ENCODE measurements at regions not wholly inside any gene's neighbourhood (a gene's known extent, or its start where the extent isn't known, plus 50 kb on each side); places are given as distances from the start of the nearest gene placed in this dataset.
"Not testable (repeated sequence)": the region's sequence is repeated elsewhere in the genome, so short reads cannot be mapped to it uniquely, and the experiment has no call there.

DNA sequence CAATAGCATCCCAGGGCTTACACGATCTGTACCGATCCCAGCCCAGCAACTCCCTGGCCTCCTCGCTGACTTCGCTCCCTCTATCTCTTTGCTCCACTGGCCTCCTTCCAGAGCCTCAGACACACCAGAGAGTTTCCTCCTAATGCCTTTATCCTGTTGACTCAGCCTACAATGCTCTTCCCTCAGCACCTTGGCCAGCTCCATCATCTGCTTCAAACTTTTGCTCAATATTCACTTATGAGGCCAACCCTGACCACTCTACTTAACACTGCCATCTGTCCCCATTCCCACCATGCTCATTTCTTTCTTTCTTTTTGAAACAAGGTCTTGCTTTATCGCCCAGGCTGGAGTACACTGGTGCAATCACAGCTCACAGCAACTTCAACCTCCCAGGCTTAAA lies 180.9 kb downstream of the CEP170 start:
- not testable (repeated sequence) for DNase-seq (ENCODE audit: low read depth)

DNA sequence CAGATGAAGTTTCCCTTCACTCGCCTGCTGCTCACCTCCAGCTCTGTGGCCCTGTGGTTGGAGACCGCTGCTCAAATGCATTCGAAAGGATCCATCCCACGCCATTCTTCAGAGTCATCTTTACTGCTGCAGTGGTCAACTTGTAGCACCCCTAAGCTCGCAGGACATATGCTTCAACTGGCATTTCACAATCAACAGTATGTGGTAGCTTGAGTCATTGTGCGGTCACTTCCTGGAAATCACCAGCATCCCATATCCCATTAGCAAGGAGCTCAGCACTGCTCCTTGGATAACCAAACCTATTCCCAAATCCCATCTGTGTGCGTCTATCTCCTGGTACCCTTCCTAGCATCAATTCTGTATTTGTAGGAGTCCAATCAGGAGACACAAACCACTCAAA lies 188.0 kb downstream of the CEP170 start:
- not testable (repeated sequence) for DNase-seq (ENCODE audit: low read depth)

DNA sequence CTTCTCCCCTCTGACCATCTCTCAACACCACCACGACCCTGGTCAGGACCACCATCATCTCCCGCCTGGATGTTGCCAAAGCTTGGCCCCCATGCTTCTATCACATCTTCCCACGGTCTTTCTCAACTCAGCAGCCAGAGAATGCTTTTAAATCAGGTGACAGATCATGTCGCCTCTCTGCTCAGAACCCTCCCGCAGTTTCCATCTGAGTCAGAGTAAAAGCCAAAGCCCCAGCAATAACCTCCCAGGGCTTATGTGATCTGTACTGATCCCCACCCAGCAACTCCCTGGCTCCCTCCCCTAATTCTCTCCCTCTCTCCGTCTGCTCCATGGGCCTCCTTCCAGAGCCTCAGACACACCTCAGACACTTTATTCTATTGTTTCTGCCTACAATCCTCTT lies 193.1 kb downstream of the CEP170 start:
- DNase-seq (ENCODE audit: low read depth): not testable (repeated sequence)

DNA sequence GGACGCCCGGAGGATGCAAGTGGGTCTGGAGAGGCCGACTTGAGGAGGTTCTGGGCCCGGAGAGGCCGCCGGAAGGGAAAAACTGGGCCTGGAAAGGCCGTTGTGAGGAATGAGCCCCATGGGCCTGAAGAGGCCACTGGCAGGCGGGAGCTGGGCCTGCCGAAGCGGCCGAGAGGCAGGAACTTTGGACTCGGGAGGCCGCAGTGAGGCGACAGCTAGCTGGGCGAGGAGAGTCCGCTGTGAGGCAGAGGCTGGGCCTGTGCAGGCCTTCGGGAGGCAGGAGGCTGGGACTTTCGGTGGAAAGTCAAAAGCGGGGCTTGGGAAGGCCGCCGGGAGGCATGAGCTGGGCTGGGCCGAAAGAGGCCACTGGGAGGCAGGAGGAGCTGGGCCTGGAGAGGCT lies 199.6 kb downstream of the CEP170 start:
- not testable (repeated sequence) for DNase-seq (ENCODE audit: low read depth)

DNA sequence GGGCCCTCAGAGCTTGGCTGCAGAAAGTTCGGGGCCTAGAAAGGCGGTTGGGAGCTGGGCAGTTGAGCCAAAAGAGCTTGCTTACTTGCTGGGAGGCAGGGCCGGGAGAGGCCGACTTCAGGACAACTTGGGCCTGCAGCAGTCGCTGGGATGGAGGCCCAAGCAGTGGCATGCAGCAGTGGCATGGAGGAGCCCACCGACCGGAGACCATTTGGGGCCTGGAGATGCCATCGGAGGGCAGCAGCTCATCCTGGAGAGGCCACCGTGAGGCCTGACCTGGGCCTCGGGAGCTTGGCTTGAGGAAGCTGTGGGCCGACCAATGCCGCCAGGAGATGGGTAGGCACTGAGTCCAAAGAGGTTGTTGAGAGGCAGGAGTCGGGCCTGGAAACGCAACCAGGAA lies 200.0 kb downstream of the CEP170 start:
- DNase-seq (ENCODE audit: low read depth): not testable (repeated sequence)

DNA sequence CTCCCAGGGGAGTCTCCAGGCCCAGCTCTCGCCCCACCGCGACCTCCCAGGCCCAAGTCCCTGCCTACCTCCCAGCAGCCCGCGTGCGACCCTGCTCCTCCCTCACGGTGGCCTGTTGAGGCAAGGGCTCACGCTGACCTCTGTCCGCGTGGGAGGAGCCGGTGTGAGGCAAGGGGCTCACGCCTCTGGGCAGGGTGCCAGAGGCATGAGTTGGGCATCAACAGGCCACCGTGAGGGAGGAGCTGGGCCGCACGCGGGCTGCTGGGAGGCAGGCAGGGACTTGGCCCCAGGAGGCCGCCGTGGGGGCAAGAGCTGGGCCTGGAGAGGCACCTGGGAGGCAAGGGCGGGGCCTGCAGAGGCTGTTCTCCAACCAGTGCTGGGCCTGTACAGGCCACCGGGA lies 200.4 kb downstream of the CEP170 start:
- DNase-seq (ENCODE audit: low read depth): not testable (repeated sequence)

DNA sequence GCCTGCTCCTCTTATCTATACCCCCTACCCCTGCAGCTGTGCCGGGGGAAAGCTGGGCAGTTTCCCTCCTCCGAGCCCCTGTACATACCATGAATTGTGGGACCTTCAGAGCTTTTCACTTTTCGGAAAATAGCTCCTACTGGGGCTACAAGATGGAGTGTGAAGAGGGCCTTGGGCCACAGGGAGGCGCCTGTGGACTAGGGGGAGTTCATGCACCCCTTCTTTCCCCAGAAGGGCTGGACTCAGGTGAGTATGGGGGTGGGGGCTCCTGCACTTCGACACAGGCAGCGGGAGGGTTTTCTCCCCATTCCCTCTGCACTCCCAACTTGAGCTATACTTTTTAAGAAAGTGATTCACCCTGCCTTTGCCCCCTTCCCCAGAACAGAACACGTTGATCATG lies 202.0 kb downstream of the CEP170 start:
- DNase-seq (ENCODE audit: low read depth): not testable (repeated sequence)

DNA sequence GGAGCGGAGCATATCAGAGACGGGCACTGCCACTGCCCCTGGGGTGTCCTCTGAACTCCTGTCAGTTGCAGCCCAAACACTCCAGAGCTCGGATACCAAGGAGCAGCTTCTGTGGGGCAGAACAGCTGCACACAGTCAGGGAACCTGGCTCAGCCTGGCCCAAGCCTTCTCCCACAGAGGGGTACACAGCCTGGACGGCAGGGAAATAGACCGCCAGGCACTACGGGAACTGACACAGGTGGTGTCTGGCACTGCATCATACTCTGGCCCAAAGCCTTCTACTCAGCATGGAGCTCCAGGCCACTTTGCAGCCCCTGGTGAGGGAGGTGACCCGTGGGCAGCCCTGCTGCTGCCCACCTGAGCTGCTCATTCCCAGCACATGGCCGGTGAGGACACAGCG lies 204.5 kb downstream of the CEP170 start:
- not testable (repeated sequence) for DNase-seq (ENCODE audit: low read depth)

DNA sequence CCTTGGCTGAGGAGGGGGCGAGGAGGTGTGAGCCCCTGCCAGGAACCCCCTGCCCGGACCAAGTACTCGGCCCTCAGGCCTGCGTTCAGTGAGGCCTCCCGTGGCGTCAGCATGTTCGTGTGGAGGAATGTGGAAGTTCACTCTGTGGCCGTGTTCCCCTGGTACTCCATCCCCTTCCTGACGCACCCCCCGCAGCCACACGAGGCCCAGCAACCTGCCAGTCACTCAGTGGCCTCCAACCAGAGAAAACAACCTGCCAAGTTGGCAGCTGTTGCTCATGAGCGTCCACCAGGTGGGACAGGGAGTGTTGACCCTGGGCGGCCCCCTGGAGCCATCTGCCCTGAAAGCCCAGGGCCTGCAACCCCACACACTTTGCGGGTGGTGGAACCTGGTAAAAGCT lies 205.4 kb downstream of the CEP170 start:
- DNase-seq (ENCODE audit: low read depth): not testable (repeated sequence)

DNA sequence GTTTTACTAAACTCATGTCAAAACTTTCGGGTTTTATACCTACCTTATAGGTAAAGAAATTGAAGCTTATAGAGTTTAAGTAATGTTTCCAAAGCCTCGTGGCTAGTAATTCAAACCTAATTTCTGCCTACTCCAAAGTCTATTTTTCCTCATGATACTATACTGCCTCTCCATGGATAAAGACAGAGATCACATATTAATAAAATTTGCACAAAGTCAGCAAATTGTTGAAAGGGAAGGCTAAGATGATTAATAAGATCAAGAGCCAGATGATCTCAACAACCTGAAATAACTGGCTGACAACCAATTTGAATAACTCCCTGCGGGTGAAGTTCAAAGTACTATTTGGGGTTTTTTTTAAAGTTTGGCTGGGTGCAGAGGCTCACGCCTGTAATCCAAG lies 233.7 kb downstream of the CEP170 start:
- not testable (repeated sequence) for DNase-seq (ENCODE audit: low read depth)

DNA sequence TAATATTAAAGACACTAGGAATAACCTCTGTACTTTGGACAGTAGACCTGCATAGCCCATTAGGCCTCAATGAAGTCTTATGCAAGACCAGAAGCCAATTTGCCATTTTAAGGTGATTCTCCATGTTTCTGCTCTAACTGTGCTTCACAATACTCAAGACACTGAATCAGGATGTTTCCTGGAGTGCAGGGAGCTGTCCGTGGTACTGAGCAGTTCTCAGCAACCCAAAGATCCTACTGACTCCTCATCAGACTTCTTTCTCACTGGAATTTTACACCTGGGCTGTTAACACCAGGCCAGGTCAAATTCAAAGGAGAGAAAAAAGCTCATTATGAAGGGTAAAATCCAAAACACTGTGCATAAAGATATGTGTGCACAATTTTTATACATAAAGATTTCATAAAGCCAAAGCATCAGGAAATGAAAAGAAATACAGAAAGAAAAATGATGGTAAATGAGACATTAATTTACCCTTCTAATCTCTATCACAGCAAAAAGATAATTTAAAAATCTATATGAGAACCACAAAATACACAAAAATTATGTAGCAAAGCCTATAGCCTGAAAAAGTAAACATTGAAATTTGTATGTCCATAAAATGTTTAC lies 235.9 kb downstream of the CEP170 start:
- DNase-seq (ENCODE audit: low read depth): peak; percentile 1

DNA sequence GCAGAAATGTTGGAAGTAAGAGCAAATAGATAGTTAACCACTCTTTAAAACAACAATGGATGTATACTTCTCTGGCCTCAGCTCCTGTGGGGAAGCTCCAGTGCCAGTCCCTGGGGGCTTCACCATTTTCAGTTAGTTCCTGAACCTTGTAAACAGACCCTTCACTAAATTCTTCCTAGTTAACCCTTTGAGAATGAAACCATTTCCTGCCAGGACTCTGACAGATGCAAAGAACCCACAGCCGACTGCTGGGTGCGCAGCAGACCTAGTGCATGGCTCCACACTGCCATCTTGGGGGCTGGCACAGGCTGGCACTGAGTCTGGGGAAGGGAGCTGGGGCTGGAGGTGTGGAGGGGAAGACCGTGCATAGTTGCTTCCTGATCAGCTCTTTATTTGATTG lies 244.4 kb downstream of the CEP170 start:
- DNase-seq (ENCODE audit: low read depth): not testable (repeated sequence)

DNA sequence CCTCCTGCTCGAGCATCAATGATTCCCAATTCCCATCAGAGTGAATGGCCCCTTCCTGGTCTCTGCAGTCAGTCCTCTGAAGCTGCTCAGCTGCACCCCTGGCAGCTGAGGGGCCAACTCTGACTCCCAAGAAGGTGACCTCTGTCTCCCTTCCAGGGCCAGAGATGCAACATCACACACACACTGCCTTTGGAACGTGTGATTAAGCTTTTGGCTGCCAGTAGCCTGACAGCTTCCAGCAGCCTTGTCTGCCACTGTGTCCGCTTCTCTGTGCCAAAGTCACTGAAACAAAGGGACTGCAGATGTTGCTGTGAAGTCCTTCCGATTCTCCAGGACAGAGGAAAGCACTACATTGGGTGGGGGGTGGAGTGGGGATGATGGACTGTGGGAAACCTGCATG lies 254.1 kb downstream of the CEP170 start:
- not testable (repeated sequence) for DNase-seq (ENCODE audit: low read depth)

DNA sequence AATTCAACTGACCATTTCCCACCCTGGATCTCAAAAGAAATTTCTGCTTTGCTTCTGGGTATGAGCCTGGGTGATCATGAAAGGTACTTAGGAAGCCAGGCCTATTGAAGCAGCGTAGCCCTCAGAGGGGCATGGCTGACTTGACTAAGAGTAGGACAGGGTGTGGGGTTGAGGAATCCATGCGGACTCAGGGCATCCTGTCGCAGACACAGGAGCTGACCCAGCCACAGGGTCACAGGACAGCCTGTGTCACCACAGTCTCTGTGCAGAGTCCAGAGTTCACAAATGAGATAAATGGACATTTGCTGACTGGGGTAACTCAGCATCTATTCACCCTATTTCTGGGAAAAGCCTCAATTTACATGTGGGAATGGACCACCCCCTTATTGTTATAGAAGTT lies 262.3 kb downstream of the CEP170 start:
- DNase-seq (ENCODE audit: low read depth): not testable (repeated sequence)

DNA sequence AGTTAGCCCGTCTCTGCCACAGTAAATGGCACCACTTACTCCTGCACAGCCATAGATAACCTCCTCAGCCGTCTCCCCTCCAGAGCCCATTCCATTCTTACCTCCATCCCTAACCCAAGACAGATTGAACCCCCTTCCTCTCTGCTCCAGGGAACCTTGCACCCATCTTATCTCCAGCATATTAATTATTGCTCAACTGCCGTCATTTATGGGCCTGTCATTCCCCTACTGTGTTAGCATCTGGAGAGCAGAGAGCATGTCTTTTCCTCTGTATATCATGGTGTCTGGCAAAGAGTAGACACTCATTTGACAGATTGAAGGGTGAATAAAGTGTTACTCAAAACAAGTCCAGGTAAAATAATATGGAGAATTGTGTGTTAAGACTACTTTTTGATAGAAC lies 270.0 kb downstream of the CEP170 start:
- DNase-seq (ENCODE audit: low read depth): not testable (repeated sequence)

DNA sequence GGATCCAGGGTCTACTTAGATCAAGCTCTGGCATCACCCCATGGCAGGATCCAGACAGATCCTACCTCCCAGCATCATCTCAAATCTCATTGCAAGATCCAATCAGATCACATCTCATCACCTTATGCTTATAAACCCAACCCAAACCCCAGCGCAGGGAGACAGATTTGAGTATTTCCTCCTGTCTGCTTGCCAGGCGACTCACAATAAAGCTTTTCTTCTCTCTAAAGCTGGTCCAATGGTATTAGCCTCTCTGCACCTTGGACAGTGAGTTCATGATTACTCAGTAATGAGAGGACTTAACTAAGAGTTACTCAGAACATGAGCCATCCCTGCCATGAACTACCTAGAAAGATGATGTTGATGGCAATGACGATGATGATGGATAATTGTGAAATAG lies 281.7 kb downstream of the CEP170 start:
- not testable (repeated sequence) for DNase-seq (ENCODE audit: low read depth)

DNA sequence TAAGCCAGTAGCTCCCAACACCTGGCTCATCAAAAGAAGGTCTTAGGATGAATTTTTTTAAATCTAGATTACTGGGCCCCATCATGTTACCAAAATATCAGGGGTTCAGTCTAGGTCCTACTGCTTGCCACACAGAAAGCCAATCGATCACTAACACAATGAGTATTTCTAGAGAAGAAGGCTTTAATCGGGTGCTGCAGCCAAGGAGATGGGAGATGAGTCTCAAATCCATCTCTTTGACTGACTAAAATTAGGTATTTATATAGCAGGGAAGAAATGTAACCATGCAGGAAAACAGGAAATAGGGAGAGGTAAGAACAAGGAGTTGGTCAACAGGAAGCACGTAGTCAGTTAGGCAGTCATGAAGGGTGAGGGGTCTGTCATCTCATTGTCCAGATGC lies 288.2 kb downstream of the CEP170 start:
- DNase-seq (ENCODE audit: low read depth): no peak

DNA sequence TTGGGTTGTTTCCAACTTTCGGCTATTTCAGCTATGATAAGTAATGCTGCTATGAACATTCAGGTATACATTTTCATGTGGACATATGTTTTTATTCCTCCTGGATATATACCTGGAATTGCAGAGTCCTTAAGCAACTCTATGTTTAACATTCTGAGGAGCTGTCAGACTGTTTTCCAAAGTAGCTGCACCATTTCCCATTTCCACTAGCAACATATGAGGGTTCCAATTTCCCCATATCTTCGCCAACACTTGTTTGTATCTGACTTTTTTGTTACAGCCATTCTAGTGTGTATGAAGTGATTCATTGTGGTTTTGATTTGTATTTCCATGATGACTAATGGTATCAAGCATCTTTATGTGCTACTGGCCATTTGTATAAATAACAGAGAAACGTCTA lies 295.7 kb downstream of the CEP170 start:
- DNase-seq (ENCODE audit: low read depth): not testable (repeated sequence)

DNA sequence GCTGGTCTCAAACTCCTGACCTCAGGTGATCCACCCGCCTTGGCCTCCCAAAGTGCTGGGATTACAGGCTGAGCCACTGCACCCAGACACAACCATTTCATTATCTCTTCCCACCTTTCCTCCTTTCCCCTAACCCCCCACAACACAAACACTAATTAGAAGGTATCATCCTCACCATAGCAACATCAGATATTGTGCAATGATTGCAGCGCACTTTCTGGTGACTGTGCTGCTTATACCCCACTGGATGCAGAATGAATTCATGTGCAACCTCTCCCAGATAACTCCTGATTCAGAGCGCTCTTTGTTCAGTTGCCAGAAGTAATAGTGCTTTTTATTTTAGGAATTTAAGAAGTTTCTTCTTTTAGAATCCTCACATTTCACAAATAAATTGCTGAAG lies 300.1 kb downstream of the CEP170 start:
- DNase-seq (ENCODE audit: low read depth): not testable (repeated sequence)

DNA sequence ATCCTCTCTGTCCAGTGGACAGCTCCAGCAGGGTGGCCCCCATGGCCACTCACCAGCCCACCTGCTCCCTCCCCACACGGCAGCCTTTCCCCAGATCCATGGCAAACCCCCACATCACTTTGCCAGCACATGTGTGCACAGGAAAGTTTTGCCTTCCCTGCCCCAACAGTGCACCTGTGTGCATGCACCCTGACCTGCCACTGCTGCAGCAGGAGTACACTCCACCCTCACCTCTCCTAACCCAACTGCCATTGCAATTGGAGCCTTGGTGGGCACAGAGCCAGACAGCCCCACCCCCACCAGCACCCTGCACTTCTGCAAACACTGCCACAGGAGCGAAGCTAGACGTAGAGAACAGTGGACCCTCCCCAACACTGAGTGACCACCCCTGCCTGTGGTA lies 308.9 kb downstream of the CEP170 start:
- DNase-seq (ENCODE audit: low read depth): no peak

DNA sequence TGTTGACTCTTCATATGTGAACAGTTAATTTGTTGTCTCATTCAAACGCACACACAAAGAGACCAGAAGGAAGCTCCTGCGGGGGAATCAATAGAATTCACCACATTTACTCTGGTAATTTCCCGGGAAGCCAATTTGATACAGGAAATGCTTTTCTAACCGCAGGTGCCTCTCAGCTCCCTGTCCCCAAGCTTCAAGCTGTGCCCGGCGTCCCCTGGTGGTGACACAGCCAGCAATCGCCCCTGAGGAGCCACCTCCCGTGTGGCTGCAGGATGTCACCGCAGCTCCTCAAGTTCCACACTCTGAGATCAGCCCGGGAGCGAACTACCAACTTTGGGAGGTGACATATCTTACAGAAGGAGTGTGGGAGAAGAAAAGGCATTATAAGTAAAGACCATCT lies 318.4 kb downstream of the CEP170 start:
- not testable (repeated sequence) for DNase-seq (ENCODE audit: low read depth)

DNA sequence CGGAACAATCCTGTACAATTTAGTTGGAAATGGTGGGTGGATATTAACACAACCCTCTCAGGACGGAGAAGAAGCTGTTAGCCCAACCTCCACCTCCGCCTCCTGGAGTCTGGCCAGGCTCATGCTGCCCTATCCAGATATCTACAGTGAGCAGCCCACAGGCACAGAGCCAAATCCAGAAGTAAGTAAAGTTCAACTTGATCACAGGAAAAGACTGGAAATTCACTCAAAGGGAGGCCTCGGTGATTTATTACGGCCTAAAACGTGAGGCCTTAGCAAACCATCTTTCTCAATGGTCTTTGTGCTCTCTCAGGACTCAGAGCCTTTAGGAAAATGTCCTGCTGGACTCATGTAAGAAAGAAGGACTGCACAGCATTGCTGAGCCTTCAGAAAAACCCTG lies 330.4 kb downstream of the CEP170 start:
- DNase-seq (ENCODE audit: low read depth): not testable (repeated sequence)

DNA sequence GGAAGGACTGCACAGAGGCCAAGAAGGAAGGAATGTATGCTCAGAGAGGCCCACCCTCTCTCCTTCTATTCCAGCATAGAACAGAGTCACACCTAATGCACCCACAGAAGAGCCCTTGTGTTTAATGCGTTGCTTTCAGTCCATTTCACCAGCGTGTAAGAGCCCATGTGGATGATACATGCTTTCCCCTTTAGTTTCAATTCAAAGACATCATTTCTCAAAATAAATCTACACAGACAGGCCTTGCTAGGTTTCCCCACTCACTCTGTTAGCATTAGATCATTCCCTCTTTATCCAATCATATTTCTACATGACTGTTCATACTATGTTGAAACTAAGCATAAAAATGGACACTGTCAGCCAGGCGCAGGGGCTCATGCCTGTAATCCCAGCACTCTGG lies 331.5 kb downstream of the CEP170 start:
- DNase-seq (ENCODE audit: low read depth): not testable (repeated sequence)

DNA sequence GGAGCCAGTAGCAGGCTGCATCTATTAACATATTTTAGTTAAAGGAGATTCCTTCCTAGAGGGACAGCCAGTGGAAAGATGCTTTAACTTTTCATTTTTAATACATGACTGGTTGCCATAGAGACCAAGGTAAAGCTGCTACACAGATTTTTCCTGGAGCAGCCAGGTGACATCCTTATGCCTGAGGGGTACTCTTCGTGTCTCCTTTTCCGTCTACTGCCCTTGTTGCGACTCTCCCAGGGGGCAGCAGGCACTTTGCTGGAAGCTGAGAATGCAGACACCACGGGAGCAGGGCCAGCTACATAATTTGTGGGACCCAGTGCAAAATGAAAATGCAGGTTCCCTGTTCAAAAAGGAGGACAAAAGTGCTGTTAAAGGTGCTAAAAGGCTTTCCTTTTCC lies 340.4 kb downstream of the CEP170 start:
- DNase-seq (ENCODE audit: low read depth): not testable (repeated sequence)
